Peyer's patch (tissue), 4 donors: ENCODE measurements at regions not wholly inside any gene's neighbourhood (a gene's known extent, or its start where the extent isn't known, plus 50 kb on each side); places are given as distances from the start of the nearest gene placed in this dataset.

Source experiments
- POLR2A ChIP-seq, 2 donors: fragments of 450-650 bp; IDR thresholded peaks; one replicate each; pipeline ENCODE4 v1.5.1; 2017; ENCODE audit warnings: antibody characterized with exemption in 2 of 2, mild to moderate bottlenecking in 2 of 2, moderate library complexity in 2 of 2
- TF ChIP-seq, protein P1 (sequence below), 6 experiments: fragments of 450-650 bp in 4 of 6; fragments of 200-600 bp in 2 of 6; sonication (generic) in 1 of 6; IDR thresholded peaks; one replicate each; pipeline ENCODE4 v1.5.1; 2017 to 2019; ENCODE audit warnings: antibody characterized with exemption in 6 of 6, mild to moderate bottlenecking in 3 of 6, moderate library complexity in 1 of 6

DNA sequence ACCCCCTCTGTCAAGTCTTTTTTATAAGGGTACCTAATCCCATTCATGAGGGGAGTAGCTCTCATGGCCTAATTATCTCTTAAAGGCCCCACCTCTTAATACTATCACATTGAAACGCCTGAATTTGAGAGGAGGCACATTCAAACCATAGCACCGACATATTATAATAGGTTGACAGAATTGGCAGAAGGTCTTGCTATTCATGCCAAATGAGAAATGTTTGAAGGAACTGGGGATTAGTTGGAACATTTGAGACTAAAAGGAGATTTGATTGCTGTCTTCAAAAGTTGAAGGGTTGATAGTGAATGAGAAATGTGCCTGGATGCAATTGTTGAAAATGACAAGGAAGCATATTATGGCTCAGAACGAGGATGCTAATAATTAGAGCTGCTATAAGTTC lies 331.1 kb downstream of the ATP23 start:
- TF ChIP-seq, protein P1, sequence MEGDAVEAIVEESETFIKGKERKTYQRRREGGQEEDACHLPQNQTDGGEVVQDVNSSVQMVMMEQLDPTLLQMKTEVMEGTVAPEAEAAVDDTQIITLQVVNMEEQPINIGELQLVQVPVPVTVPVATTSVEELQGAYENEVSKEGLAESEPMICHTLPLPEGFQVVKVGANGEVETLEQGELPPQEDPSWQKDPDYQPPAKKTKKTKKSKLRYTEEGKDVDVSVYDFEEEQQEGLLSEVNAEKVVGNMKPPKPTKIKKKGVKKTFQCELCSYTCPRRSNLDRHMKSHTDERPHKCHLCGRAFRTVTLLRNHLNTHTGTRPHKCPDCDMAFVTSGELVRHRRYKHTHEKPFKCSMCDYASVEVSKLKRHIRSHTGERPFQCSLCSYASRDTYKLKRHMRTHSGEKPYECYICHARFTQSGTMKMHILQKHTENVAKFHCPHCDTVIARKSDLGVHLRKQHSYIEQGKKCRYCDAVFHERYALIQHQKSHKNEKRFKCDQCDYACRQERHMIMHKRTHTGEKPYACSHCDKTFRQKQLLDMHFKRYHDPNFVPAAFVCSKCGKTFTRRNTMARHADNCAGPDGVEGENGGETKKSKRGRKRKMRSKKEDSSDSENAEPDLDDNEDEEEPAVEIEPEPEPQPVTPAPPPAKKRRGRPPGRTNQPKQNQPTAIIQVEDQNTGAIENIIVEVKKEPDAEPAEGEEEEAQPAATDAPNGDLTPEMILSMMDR (IDR thresholded peaks at IDR 0.05): no peak
- no peak for TF ChIP-seq POLR2A (IDR thresholded peaks at IDR 0.05)
